GM23338 (cell line): ENCODE measurements at regions not wholly inside any gene's neighbourhood (a gene's known extent, or its start where the extent isn't known, plus 50 kb on each side); places are given as distances from the start of the nearest gene placed in this dataset.

Experiments used
- CREB1 ChIP-seq: fragments of 250-450 bp; sonication (Bioruptor Pico); IDR thresholded peaks from 2 replicates; pipeline ENCODE4 v1.5.0; 2020; ENCODE audit warnings: low read depth, mild to moderate bottlenecking, moderate library complexity
- CTCF ChIP-seq, 2 experiments: fragments of 200-600 bp in 1 of 2; sonication (generic) in 1 of 2; conservative IDR thresholded peaks; 2 replicates each; pipeline versions ENCODE4 v1.5.1 to v1.6.1; 2016 to 2017; ENCODE audit warnings: antibody characterized with exemption in 2 of 2, low read depth in 2 of 2, mild to moderate bottlenecking in 2 of 2, moderate library complexity in 1 of 2
- EZH2 ChIP-seq: fragments of 200-600 bp; sonication (generic); IDR thresholded peaks from one replicate; pipeline ENCODE4 v1.8.0; 2017; ENCODE audit warnings: antibody characterized with exemption, mild to moderate bottlenecking, low read depth; ENCODE audit not compliant: unreplicated experiment
- EZH2phosphoT487 ChIP-seq: fragments of 200-600 bp; sonication (generic); IDR thresholded peaks from one replicate; pipeline ENCODE4 v1.8.1; 2018; ENCODE audit warnings: antibody characterized with exemption; ENCODE audit not compliant: unreplicated experiment
- JUNB ChIP-seq: IDR thresholded peaks from one replicate; pipeline ENCODE4 v1.6.1; 2016; ENCODE audit warnings: antibody characterized with exemption; ENCODE audit not compliant: unreplicated experiment
- POLR2AphosphoS5 ChIP-seq: IDR thresholded peaks from 2 replicates; pipeline ENCODE4 v1.6.1; 2016; ENCODE audit warnings: antibody characterized with exemption, low read depth
- ZNF114 ChIP-seq: fragments of 250-450 bp; sonication (Bioruptor Pico); IDR thresholded peaks from 2 replicates; pipeline ENCODE4 v1.5.0; 2020; ENCODE audit warnings: mild to moderate bottlenecking, moderate library complexity
- ZNF331 ChIP-seq: fragments of 250-450 bp; sonication (Bioruptor Pico); IDR thresholded peaks from 2 replicates; pipeline ENCODE4 v1.5.0; 2020; ENCODE audit warnings: low read depth, mild to moderate bottlenecking, moderate library complexity
- ZNF462 ChIP-seq: fragments of 250-450 bp; sonication (Bioruptor Pico); IDR thresholded peaks from 2 replicates; pipeline ENCODE4 v1.5.0; 2020; ENCODE audit warnings: mild to moderate bottlenecking, moderate library complexity
- TF ChIP-seq, protein P1 (sequence below): IDR thresholded peaks from one replicate; pipeline ENCODE4 v1.6.1; 2018; ENCODE audit warnings: antibody characterized with exemption; ENCODE audit not compliant: unreplicated experiment
- TF ChIP-seq, protein P2 (sequence below): IDR thresholded peaks from 2 replicates; pipeline ENCODE4 v1.6.1; 2016; ENCODE audit warnings: antibody characterized with exemption

GRCh38 chr13:33679658-33680012 lies 138.3 kb upstream of the RFC3 start:
- TF ChIP-seq CTCF (conservative IDR thresholded peaks at IDR 0.05; ENCODE audit: low read depth in 2 of 2) (no peak), EZH2 (no peak), CREB1 (no peak), POLR2AphosphoS5 (no peak), ZNF331 (no peak), EZH2phosphoT487 (no peak), JUNB (no peak), ZNF462 (CRISPR knock-in tag) (no peak), ZNF114 (no peak)
- TF ChIP-seq, protein P1, sequence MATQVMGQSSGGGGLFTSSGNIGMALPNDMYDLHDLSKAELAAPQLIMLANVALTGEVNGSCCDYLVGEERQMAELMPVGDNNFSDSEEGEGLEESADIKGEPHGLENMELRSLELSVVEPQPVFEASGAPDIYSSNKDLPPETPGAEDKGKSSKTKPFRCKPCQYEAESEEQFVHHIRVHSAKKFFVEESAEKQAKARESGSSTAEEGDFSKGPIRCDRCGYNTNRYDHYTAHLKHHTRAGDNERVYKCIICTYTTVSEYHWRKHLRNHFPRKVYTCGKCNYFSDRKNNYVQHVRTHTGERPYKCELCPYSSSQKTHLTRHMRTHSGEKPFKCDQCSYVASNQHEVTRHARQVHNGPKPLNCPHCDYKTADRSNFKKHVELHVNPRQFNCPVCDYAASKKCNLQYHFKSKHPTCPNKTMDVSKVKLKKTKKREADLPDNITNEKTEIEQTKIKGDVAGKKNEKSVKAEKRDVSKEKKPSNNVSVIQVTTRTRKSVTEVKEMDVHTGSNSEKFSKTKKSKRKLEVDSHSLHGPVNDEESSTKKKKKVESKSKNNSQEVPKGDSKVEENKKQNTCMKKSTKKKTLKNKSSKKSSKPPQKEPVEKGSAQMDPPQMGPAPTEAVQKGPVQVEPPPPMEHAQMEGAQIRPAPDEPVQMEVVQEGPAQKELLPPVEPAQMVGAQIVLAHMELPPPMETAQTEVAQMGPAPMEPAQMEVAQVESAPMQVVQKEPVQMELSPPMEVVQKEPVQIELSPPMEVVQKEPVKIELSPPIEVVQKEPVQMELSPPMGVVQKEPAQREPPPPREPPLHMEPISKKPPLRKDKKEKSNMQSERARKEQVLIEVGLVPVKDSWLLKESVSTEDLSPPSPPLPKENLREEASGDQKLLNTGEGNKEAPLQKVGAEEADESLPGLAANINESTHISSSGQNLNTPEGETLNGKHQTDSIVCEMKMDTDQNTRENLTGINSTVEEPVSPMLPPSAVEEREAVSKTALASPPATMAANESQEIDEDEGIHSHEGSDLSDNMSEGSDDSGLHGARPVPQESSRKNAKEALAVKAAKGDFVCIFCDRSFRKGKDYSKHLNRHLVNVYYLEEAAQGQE: no peak
- TF ChIP-seq, protein P2, sequence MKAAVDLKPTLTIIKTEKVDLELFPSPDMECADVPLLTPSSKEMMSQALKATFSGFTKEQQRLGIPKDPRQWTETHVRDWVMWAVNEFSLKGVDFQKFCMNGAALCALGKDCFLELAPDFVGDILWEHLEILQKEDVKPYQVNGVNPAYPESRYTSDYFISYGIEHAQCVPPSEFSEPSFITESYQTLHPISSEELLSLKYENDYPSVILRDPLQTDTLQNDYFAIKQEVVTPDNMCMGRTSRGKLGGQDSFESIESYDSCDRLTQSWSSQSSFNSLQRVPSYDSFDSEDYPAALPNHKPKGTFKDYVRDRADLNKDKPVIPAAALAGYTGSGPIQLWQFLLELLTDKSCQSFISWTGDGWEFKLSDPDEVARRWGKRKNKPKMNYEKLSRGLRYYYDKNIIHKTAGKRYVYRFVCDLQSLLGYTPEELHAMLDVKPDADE: no peak
